ENCODE measurements at regions not wholly inside any gene's neighbourhood (a gene's known extent, or its start where the extent isn't known, plus 50 kb on each side); places are given as distances from the start of the nearest gene placed in this dataset.

- FAIRE-seq: no peak
These were observed 516.9 kb upstream of the LARGE1 start for GRCh38 chr22:34437140-34437539.

GRCh38 chr22:34454598-34454997 is 534.3 kb upstream of the LARGE1 start:
- peak; percentile 96 for FAIRE-seq

GRCh38 chr22:34462795-34463194 is 542.5 kb upstream of the LARGE1 start:
- FAIRE-seq: no peak

GRCh38 chr22:34475886-34476285 is 555.6 kb upstream of the LARGE1 start:
- FAIRE-seq: no peak

GRCh38 chr22:34476762-34477161 is 556.5 kb upstream of the LARGE1 start:
- FAIRE-seq: no peak

- no peak for FAIRE-seq
These were observed 560.8 kb upstream of the LARGE1 start for GRCh38 chr22:34481090-34481489.

GRCh38 chr22:34486381-34486780 is 566.1 kb upstream of the LARGE1 start:
- FAIRE-seq: no peak

- no peak for FAIRE-seq
These were observed 569.6 kb upstream of the LARGE1 start for GRCh38 chr22:34489861-34490260.

GRCh38 chr22:34490886-34491285 is 570.6 kb upstream of the LARGE1 start:
- no peak for FAIRE-seq

GRCh38 chr22:34493486-34493885 is 572.5 kb upstream of the ISX start:
- FAIRE-seq: no peak

- no peak for FAIRE-seq
These were observed 564.5 kb upstream of the ISX start for GRCh38 chr22:34501366-34501965.

GRCh38 chr22:34502821-34503220 is 563.1 kb upstream of the ISX start:
- no peak for FAIRE-seq

GRCh38 chr22:34508797-34509196 is 557.2 kb upstream of the ISX start:
- no peak for FAIRE-seq

- FAIRE-seq: no peak
These were observed 539.3 kb upstream of the ISX start for GRCh38 chr22:34526681-34527080.

GRCh38 chr22:34534101-34534500 is 531.9 kb upstream of the ISX start:
- peak; percentile 97 for FAIRE-seq

GRCh38 chr22:34567367-34567766 is 498.6 kb upstream of the ISX start:
- FAIRE-seq: no peak

GRCh38 chr22:34570408-34570807 is 495.6 kb upstream of the ISX start:
- FAIRE-seq: no peak

GRCh38 chr22:34579519-34579918 is 486.4 kb upstream of the ISX start:
- FAIRE-seq: no peak

- no peak for FAIRE-seq
These were observed 478.3 kb upstream of the ISX start for GRCh38 chr22:34587357-34588356.

- no peak for FAIRE-seq
These were observed 476.9 kb upstream of the ISX start for GRCh38 chr22:34588871-34589545.

GRCh38 chr22:34592123-34592740 is 473.7 kb upstream of the ISX start:
- FAIRE-seq: no peak

- no peak for FAIRE-seq
These were observed 466.4 kb upstream of the ISX start for GRCh38 chr22:34599567-34599966.

- no peak for FAIRE-seq
These were observed 461.6 kb upstream of the ISX start for GRCh38 chr22:34604312-34604711.
